ENCODE measurements at regions not wholly inside any gene's neighbourhood (a gene's known extent, or its start where the extent isn't known, plus 50 kb on each side); places are given as distances from the start of the nearest gene placed in this dataset.
A peak's percentile ranks its signal among the peaks of the same experiment; 100 is the strongest.
"Not testable (repeated sequence)": the region's sequence is repeated elsewhere in the genome, so short reads cannot be mapped to it uniquely, and the experiment has no call there.

GRCh38 chr17:16868616-16869015 lies 103.3 kb downstream of the TNFRSF13B start:
- POLR2A ChIA-PET: not testable (repeated sequence)

GRCh38 chr17:16867545-16867944 lies 104.4 kb downstream of the TNFRSF13B start:
- H3K4me1 ChIP-seq (ENCODE audit: control insufficient read depth, extremely low read depth, insufficient read depth, low read length); H3K36me3 ChIP-seq (ENCODE audit: control insufficient read depth in 2 of 2, extremely low read depth in 1 of 2, insufficient read depth in 2 of 2, low read length in 2 of 2); H3K4me3 ChIP-seq (replicated peaks in 1 of 3; ENCODE audit: insufficient read depth in 1 of 3, low read depth in 1 of 3, low read length in 3 of 3); H3K27me3 ChIP-seq (ENCODE audit: control insufficient read depth in 2 of 2, insufficient read depth in 2 of 2, low read length in 2 of 2); POLR2A ChIA-PET; dilution Hi-C loops (cut with MboI; ENCODE audit: extremely low pct_ligation_motif_present, low sequenced_read_pairs); H3K9me3 ChIP-seq (replicated peaks; ENCODE audit: control insufficient read depth, insufficient read depth, low read length); intact Hi-C loops (cut with micrococcal nuclease); H3K79me2 ChIP-seq (ENCODE audit: control insufficient read depth, insufficient read depth, low read length); BruUV-seq (replicated peaks); H3K9ac ChIP-seq (replicated peaks; ENCODE audit: extremely low read depth, insufficient read depth, low read length); DNase-seq (ENCODE audit: low read depth, low spot score); H3K4me2 ChIP-seq (ENCODE audit: insufficient read depth, low read length); FAIRE-seq; H3K9me1 ChIP-seq (replicated peaks; ENCODE audit: control insufficient read depth, extremely low read depth, insufficient read depth, low read length); CTCF ChIA-PET; H4K20me1 ChIP-seq (replicated peaks; ENCODE audit: control insufficient read depth, extremely low read depth, insufficient read depth, low read length); H2AFZ ChIP-seq (ENCODE audit: low read depth, low read length); H3K27ac ChIP-seq (ENCODE audit: insufficient read depth, low read depth, low read length): not testable (repeated sequence)

More at GRCh38 chr17:16868616-16869015, 103.3 kb downstream of the TNFRSF13B start:
- DNase-seq (ENCODE audit: low read depth, low spot score); H3K4me3 ChIP-seq (replicated peaks in 1 of 3; ENCODE audit: insufficient read depth in 1 of 3, low read depth in 1 of 3, low read length in 3 of 3); H3K27ac ChIP-seq (ENCODE audit: insufficient read depth, low read depth, low read length); H3K36me3 ChIP-seq (ENCODE audit: control insufficient read depth in 2 of 2, extremely low read depth in 1 of 2, insufficient read depth in 2 of 2, low read length in 2 of 2); H4K20me1 ChIP-seq (replicated peaks; ENCODE audit: control insufficient read depth, extremely low read depth, insufficient read depth, low read length); H3K27me3 ChIP-seq (ENCODE audit: control insufficient read depth in 2 of 2, insufficient read depth in 2 of 2, low read length in 2 of 2); H3K9me1 ChIP-seq (replicated peaks; ENCODE audit: control insufficient read depth, extremely low read depth, insufficient read depth, low read length); CTCF ChIA-PET; BruUV-seq (replicated peaks); intact Hi-C loops (cut with micrococcal nuclease); H3K79me2 ChIP-seq (ENCODE audit: control insufficient read depth, insufficient read depth, low read length); FAIRE-seq; H3K4me1 ChIP-seq (ENCODE audit: control insufficient read depth, extremely low read depth, insufficient read depth, low read length); H2AFZ ChIP-seq (ENCODE audit: low read depth, low read length); dilution Hi-C loops (cut with MboI; ENCODE audit: extremely low pct_ligation_motif_present, low sequenced_read_pairs); H3K9me3 ChIP-seq (replicated peaks; ENCODE audit: control insufficient read depth, insufficient read depth, low read length); H3K4me2 ChIP-seq (ENCODE audit: insufficient read depth, low read length); H3K9ac ChIP-seq (replicated peaks; ENCODE audit: extremely low read depth, insufficient read depth, low read length): not testable (repeated sequence)

GRCh38 chr17:16866841-16867240 lies 105.1 kb downstream of the TNFRSF13B start:
- peak; percentile 42 for FAIRE-seq
- not testable (repeated sequence) for BruUV-seq (replicated peaks)

More at GRCh38 chr17:16866841-16867240, 105.1 kb downstream of the TNFRSF13B start:
- H3K36me3 ChIP-seq (ENCODE audit: control insufficient read depth in 2 of 2, extremely low read depth in 1 of 2, insufficient read depth in 2 of 2, low read length in 2 of 2); H3K79me2 ChIP-seq (ENCODE audit: control insufficient read depth, insufficient read depth, low read length); DNase-seq (ENCODE audit: low read depth, low spot score); H2AFZ ChIP-seq (ENCODE audit: low read depth, low read length); POLR2A ChIA-PET; H3K4me1 ChIP-seq (ENCODE audit: control insufficient read depth, extremely low read depth, insufficient read depth, low read length); H3K9me3 ChIP-seq (replicated peaks; ENCODE audit: control insufficient read depth, insufficient read depth, low read length); dilution Hi-C loops (cut with MboI; ENCODE audit: extremely low pct_ligation_motif_present, low sequenced_read_pairs); H3K4me2 ChIP-seq (ENCODE audit: insufficient read depth, low read length); H3K27me3 ChIP-seq (ENCODE audit: control insufficient read depth in 2 of 2, insufficient read depth in 2 of 2, low read length in 2 of 2); H3K27ac ChIP-seq (ENCODE audit: insufficient read depth, low read depth, low read length); H3K9me1 ChIP-seq (replicated peaks; ENCODE audit: control insufficient read depth, extremely low read depth, insufficient read depth, low read length); H3K4me3 ChIP-seq (replicated peaks in 1 of 3; ENCODE audit: insufficient read depth in 1 of 3, low read depth in 1 of 3, low read length in 3 of 3); H4K20me1 ChIP-seq (replicated peaks; ENCODE audit: control insufficient read depth, extremely low read depth, insufficient read depth, low read length); CTCF ChIA-PET; H3K9ac ChIP-seq (replicated peaks; ENCODE audit: extremely low read depth, insufficient read depth, low read length); intact Hi-C loops (cut with micrococcal nuclease): not testable (repeated sequence)

All from endothelial cell of umbilical vein (primary cell).